CD4-positive, alpha-beta T cell treated with Interleukin-12 subunit alpha and Interleukin-12 subunit beta, for 1 hour (primary cell): ENCODE measurements at regions not wholly inside any gene's neighbourhood (a gene's known extent, or its start where the extent isn't known, plus 50 kb on each side); places are given as distances from the start of the nearest gene placed in this dataset.

Experiments used
- DNase-seq: peaks from one replicate; pipeline ENCODE4 v3.0.0-alpha.2; 2020

- DNase-seq, result no peak
Observed at GRCh38 chr16:64638766-64639165, 483.1 kb downstream of the CDH11 start.

GRCh38 chr16:64629622-64630021 lies 492.2 kb downstream of the CDH11 start:
- no peak for DNase-seq

- DNase-seq, result no peak
Observed at GRCh38 chr16:64627781-64628180, 494.1 kb downstream of the CDH11 start.

GRCh38 chr16:64627288-64627687 lies 494.6 kb downstream of the CDH11 start:
- DNase-seq, result no peak

- DNase-seq, result no peak
Observed at GRCh38 chr16:64626776-64627175, 495.1 kb downstream of the CDH11 start.

- no peak for DNase-seq
Observed at GRCh38 chr16:64621616-64622015, 500.2 kb downstream of the CDH11 start.

GRCh38 chr16:64617836-64618476 lies 503.9 kb downstream of the CDH11 start:
- no peak for DNase-seq

- no peak for DNase-seq
Observed at GRCh38 chr16:64615630-64616280, 506.1 kb downstream of the CDH11 start.

- DNase-seq, result no peak
Observed at GRCh38 chr16:64596196-64596595, 525.7 kb downstream of the CDH11 start.

GRCh38 chr16:64590513-64590912 lies 531.4 kb downstream of the CDH11 start:
- DNase-seq, result no peak

GRCh38 chr16:64589836-64590235 lies 532.0 kb downstream of the CDH11 start:
- no peak for DNase-seq

GRCh38 chr16:64586781-64587180 lies 535.1 kb downstream of the CDH11 start:
- DNase-seq, result no peak

- DNase-seq, result no peak
Observed at GRCh38 chr16:64585367-64585766, 536.5 kb downstream of the CDH11 start.

GRCh38 chr16:64580558-64580957 lies 541.3 kb downstream of the CDH11 start:
- no peak for DNase-seq

GRCh38 chr16:64579712-64580111 lies 542.2 kb downstream of the CDH11 start:
- no peak for DNase-seq

- no peak for DNase-seq
Observed at GRCh38 chr16:64545768-64546167, 576.1 kb downstream of the CDH11 start.

GRCh38 chr16:64544859-64545258 lies 577.0 kb downstream of the CDH11 start:
- DNase-seq, result no peak

GRCh38 chr16:64543441-64543840 lies 578.4 kb downstream of the CDH11 start:
- no peak for DNase-seq

- no peak for DNase-seq
Observed at GRCh38 chr16:64543031-64543430, 578.8 kb downstream of the CDH11 start.

GRCh38 chr16:64542152-64542551 lies 579.7 kb downstream of the CDH11 start:
- no peak for DNase-seq

- no peak for DNase-seq
Observed at GRCh38 chr16:64541621-64542020, 580.2 kb downstream of the CDH11 start.

- DNase-seq, result no peak
Observed at GRCh38 chr16:64540434-64540833, 581.4 kb downstream of the CDH11 start.

GRCh38 chr16:64539811-64540371 lies 582.0 kb downstream of the CDH11 start:
- no peak for DNase-seq

- DNase-seq, result no peak
Observed at GRCh38 chr16:64534180-64534780, 587.6 kb downstream of the CDH11 start.
